HG03108 (cell line): ENCODE measurements at regions not wholly inside any gene's neighbourhood (a gene's known extent, or its start where the extent isn't known, plus 50 kb on each side); places are given as distances from the start of the nearest gene placed in this dataset.

Experiments used
- ATAC-seq: cut with Tn5 transposase; IDR thresholded peaks from one replicate; pipeline ENCODE4 v1.9.1; 2021; ENCODE audit warnings: moderate library complexity; ENCODE audit not compliant: unreplicated experiment

DNA sequence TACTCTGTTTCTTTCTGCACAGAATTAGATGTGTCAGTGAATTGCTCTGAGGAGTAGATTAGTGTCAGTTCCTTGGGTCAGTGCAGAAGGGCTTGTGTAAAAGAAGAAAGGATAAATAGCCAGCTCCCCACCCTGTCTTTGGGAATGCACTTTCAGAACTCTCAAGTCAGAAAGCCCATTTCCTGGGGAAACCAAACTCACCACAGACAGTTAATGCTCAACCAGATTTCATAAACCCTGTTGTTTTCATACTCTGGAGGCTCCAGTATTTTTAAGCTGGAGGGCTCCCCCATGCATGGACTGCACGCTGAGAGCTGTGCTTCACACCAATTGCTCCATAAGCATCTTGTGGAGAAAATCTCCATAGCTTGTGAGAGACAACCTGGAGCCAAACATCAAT is 449.7 kb downstream of the CDH26 start:
- ATAC-seq = no peak

DNA sequence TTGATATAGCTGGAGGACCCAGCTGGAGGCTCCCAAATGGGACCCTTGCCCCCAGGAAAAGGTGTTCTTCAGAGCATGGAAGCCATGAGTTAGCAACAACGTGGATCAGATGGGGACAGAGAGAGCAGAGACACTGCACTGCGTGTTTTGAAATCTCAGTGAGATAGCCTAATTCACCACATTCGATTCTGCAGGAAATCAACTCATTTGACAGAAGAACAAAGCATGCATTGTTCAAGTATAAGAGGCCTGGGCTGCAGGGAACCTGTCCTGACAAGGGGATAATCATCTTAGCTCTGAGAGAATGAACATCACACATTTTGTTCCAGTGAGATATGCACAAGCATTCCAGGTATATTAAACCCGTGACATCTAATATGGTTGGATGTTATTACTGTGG is 450.2 kb downstream of the CDH26 start:
- no peak for ATAC-seq

DNA sequence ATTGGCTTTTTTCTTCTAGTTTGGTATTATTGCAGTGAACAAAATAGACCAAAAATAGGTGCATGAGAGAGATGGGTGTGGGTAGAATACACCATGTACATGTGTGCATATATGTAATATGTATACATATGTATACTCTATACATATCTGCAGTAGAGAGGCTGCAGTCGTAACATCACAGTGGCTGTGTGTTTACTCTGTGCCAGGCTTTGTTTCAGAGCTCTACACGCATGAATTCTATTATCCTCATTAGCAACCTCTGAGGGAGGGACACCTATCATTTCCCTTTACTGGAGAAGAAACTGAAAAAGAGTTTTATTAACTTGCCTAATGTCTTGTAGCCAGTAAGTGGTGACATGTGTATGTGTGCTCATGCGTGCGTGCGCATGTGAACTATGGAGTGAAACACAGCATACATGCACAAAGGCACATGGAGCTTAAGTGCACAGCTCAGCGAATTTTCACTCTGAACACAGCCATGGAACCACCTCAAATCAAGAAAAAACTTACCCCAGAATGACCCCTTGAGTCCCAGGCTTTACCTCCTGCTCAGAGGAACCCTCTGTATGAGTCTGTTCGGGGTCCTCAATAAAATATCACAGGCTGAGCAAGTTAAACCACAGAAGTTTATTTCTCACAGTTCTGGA is 452.5 kb downstream of the CDH26 start:
- no peak for ATAC-seq

DNA sequence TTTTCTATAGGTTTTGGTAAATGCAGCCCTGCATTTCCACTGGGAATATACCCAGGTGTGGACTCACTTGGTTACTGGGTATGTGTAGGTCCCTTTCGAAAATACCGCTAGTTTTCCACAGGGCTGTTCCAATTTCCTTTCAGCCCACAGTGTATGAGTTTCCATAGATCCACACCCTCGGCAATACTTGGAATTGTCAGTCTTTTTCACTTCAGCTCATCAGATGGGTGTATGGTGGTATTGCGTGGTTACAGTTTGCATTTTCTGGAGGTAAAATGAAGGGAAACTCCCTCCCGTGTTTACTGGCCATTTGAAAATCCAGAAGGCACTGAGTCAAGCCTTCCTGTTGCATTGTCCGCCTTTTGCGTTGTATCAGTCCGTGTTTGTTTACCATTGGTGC is 453.6 kb downstream of the CDH26 start:
- ATAC-seq = no peak

DNA sequence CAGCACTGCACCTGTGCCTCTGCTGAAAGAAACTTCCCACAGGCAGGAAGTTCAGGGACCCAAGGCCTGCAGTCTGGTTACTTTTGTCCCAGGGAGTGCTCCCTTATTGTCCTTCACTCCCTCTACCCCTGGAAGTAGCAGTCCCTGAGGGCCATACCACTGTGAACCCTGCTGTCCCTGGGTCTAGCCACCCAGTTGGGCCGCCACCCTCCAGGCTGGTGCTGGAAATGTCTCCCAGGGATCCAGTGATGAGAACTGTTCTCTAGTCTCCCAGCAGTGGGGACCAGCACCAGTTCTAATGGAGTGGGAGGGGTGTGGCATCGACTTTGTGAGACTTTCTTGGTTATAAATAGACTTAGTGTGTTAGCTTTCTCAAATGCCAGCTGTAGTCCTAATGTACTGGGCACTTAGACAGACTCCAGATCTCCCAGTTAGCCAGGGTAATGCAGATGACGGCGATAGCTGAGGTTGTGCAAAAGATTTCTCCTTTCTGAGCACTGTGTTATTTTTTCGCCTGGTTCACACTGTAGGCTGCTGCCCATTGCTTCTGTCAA is 462.5 kb downstream of the CDH26 start:
- no peak for ATAC-seq

DNA sequence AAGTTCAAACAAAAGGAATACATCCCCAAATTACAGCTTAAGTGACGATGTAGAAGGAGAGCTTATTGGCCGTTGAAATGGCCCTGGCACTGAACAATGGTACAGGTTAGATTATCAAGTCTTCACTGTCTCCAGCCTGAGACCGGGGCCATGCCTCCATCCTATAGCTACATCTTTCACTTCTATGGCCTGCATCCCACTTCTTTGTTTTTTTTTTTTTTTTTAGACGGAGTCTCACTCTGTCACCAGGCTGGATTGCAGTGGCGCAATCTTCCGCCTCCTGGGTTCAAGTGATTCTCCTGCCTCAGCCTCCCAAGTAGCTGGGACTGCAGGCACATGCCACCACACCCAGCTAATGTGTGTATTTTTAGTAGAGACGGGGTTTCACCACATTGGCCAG is 464.6 kb downstream of the CDH26 start:
- ATAC-seq = no peak

DNA sequence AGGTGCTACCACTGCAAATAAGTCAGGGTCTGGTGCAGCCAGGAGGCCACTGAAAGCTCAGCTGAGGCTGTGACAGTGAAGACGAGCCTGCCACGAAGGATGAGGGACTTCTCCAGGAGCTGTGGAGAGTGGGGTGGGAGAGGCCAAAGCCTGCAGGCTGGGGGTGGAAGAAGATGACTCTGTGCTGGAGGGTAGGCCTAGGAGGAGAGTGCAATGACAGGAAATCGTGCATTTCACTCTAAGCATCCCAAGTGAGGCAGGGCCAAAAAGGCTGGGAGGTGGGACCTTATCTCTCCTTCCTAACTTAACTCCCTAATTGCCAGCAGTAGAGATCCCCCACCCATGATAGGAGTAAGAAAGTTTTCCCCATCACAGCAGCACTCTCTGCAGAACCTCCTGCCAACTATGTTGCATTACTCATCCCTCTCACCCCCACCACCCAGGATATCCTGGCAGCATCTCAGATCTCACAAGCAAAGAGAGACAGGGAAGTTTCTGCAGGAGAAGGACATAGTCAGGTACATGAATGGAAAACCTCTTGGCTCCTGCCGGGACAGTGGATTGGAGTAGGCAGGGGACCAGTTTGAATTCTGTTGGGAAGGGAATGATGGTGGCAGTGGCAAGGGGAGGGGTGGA is 466.2 kb downstream of the CDH26 start:
- ATAC-seq = no peak

DNA sequence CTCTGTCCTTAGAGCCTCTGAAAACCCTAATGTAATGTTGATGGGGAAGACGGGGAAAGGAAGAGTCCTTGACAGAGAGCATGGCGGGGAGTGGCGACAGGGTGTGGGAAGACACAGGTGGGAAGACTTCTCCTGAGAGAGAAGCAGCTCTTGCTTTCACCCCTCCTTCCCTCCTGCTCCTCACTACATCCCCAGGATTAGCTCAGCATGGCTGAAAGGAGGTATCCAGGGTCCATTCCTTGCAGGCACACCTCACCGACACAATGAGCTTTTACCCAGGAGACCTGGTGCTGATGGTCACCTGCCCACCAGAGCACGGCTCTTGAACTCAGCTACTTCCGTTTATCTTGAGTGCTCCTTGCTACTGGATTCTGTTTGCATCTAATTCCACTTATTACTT is 469.3 kb downstream of the CDH26 start:
- ATAC-seq = no peak

DNA sequence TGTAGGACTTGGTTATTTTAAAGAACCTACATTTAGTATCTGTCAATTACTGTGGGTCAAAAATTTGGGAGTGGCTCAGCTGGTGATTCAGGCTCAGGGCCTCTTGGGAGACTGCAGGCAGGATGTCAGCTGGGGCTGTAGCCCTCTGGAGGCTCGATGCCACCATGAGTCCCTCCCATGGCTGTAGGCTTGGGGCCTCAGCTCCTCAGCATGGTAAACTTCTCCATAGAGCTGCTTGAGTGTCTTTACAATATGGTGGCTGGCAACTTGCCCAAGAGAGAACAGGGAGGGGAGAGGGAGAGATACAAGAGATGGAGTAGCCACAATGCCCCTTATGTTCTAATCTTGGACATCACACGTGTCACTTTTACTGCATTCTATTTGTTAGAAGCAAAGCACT is 470.4 kb downstream of the CDH26 start:
- ATAC-seq = no peak

DNA sequence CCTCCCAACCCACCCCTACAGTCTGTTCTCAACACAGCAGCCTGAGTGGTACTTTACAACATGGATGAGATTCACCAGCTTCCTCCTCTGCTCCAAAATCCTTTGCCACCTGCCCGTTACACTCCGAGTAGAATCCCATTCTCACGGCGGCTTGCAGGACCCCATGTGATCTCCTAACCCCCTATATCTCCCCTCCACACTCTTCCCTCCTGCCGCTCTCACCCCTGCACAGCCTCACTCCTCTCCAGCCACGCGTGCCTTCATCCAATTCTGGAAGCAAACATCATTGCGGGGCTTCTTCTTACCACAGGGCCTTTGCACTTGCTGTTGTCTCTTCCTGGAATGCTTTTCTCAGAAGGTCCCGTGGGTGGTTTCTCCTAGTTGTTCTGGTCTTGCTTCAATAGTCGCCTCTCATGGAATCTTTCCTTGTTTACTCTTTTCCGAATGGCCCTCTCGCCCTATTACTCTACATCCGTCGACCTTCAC is 472.3 kb downstream of the CDH26 start:
- ATAC-seq = no peak

DNA sequence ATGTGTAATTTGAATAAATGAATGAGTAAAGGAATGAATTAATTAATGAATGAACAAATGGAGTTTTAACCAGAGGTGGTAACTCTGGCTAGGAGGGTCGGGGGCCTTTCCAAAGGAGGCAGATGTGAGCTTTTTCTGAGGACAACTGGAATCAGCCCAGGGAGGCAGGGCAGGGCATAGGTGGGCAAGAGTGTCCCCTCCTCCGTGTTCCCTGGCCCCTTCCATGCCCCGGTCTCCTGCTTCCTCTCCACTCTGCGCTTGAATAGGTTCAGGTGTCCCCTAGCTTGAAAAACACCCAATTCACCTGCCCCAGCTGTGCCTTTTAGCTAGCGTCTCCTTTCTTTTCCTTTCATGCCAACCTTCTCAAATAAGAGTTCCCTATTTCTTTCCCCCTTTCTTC is 473.1 kb downstream of the CDH26 start:
- ATAC-seq = no peak

DNA sequence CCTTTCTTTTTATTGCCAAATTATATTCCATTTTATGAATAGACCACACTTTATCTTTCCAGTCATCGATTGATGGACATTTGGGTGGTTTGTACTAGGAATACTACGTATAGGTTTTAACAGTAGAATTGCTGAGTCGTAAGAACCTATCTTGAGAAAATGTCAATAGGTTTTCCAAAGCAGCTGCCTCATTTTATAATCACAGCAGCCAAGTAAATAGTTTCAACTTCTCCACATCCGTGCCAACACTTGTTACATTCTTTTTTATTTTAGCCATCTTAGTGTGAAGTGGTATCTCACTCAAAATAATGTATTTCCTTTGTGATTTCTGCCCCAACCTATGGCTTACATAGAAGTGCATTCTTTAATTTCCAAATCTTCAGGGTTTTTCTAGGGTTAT is 479.2 kb downstream of the CDH26 start:
- no peak for ATAC-seq

DNA sequence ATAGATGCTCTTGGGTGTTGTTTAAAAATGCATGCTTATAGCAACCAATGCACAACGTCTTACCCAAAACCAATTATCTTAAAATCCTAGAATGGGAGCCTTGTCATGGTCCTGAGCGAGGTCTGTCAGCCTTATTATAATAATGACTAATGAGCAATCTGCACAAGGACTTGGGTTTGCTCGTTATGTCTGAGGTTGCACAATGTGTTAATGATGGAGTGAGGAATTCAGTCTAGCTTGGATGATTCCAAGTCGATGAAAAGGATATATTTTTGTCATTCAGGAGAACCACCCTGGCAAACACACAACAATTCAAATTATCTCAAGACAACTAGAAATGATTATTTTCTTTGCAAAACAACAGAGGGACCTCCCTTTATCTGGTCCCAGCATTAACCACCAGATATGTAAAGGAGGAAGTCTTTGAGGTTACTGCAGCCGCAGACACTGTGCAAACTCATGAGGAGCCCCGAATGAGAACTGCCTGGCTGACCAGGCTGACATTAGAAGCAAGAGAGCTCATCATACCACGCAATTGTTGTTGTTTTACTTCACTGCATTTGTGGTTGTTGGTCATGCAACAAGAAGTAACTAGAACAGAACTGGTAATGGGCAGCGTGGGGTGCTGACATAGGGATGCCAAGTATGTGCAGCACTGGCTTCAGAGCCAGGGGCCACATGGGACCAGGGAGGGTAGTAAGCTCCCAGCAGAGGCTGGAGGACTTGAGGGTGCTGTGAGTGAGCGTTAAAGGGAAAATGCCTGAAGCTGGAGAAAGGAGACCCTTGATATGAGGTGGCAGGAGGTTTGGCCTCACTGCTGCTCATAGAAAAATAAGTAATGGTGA is 488.3 kb downstream of the CDH26 start:
- ATAC-seq = no peak

DNA sequence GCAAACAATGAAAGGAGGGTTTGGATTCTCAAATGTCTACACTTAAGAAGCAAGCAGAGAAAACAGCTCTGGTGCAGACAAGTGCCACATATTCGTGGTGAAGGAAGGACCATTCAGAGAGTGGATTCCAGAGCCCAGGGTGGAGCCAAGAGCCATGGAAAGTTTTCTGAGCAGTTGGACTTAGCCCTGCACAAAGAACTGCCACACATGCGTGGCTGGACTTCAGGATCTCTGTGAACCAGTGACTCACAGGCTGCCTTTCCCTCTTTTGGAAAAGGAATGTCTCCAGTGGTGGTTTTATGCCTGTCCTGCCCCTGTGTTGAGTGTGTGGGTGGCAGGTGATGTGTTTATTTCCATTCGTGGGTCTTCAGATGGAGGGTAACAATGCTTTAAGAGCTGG is 489.5 kb downstream of the CDH26 start:
- no peak for ATAC-seq

DNA sequence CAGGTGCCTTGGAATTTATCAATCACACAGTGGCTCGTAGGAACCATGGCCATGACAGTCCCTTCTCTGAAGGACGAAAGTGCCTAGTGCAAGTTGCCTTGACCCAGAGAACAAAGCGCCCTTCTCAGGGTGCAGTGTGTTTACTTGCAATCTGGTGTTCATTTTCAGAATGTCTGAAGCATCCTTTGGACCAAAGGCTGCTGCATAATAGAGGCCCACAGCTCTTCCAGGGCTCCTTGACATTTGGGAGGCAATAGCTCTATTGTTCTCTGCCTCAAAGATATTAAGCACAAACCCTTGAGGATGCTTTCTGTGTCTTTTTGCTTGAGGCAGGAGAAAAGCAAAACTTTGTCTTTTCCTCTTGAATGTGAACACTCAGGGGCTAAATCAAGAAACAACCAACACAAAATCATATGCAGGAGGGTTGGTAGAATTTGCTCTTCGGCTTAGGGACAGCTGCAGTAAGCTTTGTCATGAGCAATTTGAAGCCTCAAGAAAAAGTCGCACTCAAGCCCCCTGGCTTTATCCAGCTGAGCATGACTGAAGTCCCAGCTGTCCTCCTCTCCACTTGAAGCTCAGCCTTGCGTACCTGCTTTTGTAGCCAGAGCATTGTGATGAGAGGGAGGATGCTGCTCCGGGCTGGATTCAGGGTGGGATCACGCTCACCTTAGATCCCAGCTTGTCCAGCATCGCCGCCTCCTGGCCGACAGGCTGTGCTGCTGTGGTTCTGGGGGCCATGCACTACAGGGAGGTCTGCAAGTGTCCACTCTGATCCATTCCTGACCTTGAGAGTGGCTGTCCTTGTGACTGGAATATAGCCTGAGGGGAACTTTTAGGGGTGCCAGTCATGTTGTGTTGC is 495.4 kb downstream of the CDH26 start:
- ATAC-seq = no peak

DNA sequence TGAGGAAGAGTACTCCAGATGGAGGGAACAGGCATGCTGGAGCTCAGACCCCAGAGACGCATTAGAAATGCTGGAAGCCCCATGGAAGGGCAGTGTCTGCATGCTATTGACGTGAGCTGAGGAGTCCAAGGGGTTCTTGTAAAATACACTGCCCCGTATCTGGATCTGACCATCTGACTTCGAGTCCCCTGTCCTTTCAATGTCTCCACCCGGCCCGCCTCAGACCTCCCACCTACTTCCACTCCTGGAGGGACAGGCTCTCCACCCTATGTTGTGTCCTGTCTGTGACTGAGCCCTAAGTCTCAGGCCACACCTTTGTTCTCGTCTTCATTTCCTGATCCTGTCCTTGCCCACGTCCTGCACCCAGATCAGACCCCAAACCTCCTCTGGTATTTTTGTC is 496.3 kb downstream of the CDH26 start:
- no peak for ATAC-seq

DNA sequence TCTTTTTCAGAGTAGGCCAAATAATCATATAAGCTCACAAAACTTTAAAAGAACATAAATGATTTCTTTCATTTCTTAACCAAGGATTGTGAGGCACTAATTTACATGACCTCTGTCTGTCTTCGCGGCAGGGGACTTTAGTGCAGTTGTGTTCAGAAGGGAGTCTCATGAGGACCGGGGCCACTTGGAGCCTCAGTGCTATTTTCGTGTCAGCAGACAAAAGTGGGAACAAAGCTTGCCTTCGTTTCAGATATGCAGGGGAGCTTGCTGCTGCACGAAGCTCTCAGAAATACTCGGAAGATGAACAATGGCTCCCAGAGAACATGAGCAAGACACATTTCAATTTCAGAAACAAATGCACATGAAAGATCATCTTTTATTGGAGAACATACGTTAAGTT is 497.0 kb downstream of the CDH26 start:
- no peak for ATAC-seq

DNA sequence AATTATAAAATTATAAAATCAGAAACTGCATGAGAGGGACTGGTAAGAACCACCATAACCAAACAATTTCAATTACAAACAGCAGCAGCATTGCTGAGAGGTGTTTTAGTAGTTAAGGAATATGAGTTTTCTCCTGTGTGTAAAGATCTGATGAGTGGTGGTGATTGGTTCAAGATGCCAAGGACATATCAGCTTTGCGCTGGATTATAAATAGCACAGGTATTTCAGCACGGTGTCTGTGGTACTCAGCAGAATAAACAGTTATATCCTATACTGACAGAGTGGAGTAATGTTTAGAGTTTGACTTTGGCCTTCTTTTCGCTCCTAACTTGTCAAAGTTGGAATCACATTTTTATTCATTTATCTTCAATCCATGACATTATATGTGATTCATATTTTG is 501.0 kb downstream of the CDH26 start:
- no peak for ATAC-seq

DNA sequence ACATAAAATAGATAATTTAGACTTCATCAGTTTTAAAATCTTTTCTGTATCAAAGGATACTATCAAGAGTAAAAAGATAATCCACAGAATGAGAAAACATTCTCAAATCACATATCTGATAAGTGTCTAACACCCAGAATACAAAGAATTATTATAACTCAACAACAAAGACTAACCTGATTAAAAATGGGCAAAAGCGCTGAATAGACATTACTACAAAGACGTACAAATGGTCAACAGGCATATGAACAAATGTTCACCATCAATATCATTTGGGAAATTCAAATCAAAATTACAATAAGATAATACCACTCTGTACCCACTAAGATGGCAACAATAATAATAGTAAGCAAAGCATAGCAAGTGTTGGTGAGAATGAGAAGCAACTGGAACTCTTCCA is 503.8 kb downstream of the CDH26 start:
- ATAC-seq = no peak

DNA sequence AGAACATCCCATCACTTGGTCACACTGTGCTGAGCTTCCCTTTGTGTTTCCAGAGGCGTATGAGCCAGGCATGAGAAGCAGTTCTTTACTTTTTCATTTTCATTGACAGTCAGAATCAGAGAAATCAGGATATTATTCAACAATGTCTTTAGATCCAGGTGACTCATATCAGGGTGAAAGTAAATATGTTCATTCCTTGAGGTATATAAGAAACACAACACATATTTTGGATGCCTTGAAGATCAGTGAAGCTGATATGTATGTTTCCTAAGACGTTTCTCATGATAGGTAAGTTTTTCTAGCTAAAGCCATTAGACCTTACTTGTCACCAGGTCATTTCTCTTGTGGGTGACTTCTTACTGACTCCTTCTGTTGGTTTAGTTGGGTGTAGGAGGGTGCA is 505.6 kb downstream of the CDH26 start:
- ATAC-seq = no peak

DNA sequence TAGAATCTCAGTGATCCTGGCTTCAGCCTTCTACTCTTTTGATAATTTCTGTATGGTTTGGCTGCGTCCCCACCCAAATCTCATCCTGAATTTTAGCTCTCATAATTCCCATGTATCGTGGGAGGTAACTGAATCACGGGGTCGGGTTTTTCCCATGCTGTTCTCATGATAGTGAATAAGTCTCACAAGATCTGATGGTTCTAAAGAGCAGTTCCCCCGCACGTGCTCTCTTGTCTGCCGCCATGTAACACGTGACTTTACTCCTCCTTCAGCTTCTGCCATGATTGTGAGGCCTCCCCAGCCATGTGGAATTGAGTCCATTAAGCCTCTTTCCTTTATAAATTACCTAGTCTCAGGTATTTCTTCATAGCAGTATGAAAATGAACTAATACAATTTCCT is 507.2 kb downstream of the CDH26 start:
- no peak for ATAC-seq
